ENCODE measurements at regions not wholly inside any gene's neighbourhood (a gene's known extent, or its start where the extent isn't known, plus 50 kb on each side); places are given as distances from the start of the nearest gene placed in this dataset.

GRCh38 chr4:119939071-119939995 is 127.3 kb downstream of the MAD2L1 start:
- TF ChIP-seq CTCF (CRISPR knock-in tag; IDR thresholded peaks at IDR 0.05) (no peak), NFE2L2 (IDR thresholded peaks at IDR 0.05; ENCODE audit: low read length) (no peak), DRAP1 (CRISPR knock-in tag; IDR thresholded peaks at IDR 0.05) (no peak), BRF2 (CRISPR knock-in tag; IDR thresholded peaks at IDR 0.05) (no peak), ZNF746 (CRISPR knock-in tag; IDR thresholded peaks at IDR 0.05) (no peak), TCF7L2 (IDR thresholded peaks at IDR 0.05; ENCODE audit: low read depth, low read length) (no peak), DMAP1 (CRISPR knock-in tag; IDR thresholded peaks at IDR 0.05) (no peak), ZNF138 (CRISPR knock-in tag; IDR thresholded peaks at IDR 0.05; ENCODE audit: low read depth) (no peak), EZH2 (conservative IDR thresholded peaks at IDR 0.05; ENCODE audit: low read depth, low read length) (no peak), FOXP1 (IDR thresholded peaks at IDR 0.05) (no peak), FOXP1 (CRISPR knock-in tag; IDR thresholded peaks at IDR 0.05) (no peak), PHF20 (CRISPR knock-in tag; IDR thresholded peaks at IDR 0.05) (no peak)
